Activated CD4-positive, CD25-positive, alpha-beta regulatory T cell treated with anti-CD3 and anti-CD28 coated beads, Interleukin-2, amount 50 U/mL, for 72 hours (primary cell): ENCODE measurements at regions not wholly inside any gene's neighbourhood (a gene's known extent, or its start where the extent isn't known, plus 50 kb on each side); places are given as distances from the start of the nearest gene placed in this dataset.
A peak's percentile ranks its signal among the peaks of the same experiment; 100 is the strongest.

Source experiments
- DNase-seq: peaks from one replicate; pipeline ENCODE4 v3.0.0; 2021

- no peak for DNase-seq
These were observed 61.7 kb upstream of the ELN start for GRCh38 chr7:73966062-73966940.

GRCh38 chr7:73966941-73967831 is 60.8 kb upstream of the ELN start:
- no peak for DNase-seq

GRCh38 chr7:73967832-73968290 is 60.1 kb upstream of the ELN start:
- no peak for DNase-seq

- DNase-seq = no peak
These were observed 59.5 kb upstream of the ELN start for GRCh38 chr7:73968487-73968886.

GRCh38 chr7:73969991-73970390 is 58.0 kb upstream of the ELN start:
- DNase-seq = no peak

- DNase-seq = no peak
These were observed 57.2 kb upstream of the ELN start for GRCh38 chr7:73970801-73971229.

- no peak for DNase-seq
These were observed 56.7 kb upstream of the ELN start for GRCh38 chr7:73971322-73971703.

GRCh38 chr7:73971704-73972341 is 56.1 kb upstream of the ELN start:
- DNase-seq = no peak

GRCh38 chr7:73972614-73973013 is 55.4 kb upstream of the ELN start:
- DNase-seq = no peak

GRCh38 chr7:73973091-73973490 is 54.9 kb upstream of the ELN start:
- DNase-seq = no peak

GRCh38 chr7:73974101-73974947 is 53.6 kb upstream of the ELN start:
- peak; percentile 0 for DNase-seq

- DNase-seq = peak; percentile 4
These were observed 52.7 kb upstream of the ELN start for GRCh38 chr7:73974948-73975926.

- peak; percentile 17 for DNase-seq
These were observed 51.0 kb upstream of the ELN start for GRCh38 chr7:73976761-73977618.

GRCh38 chr7:73977619-73978618 is 50.1 kb upstream of the ELN start:
- DNase-seq = no peak
